ENCODE measurements at regions not wholly inside any gene's neighbourhood (a gene's known extent, or its start where the extent isn't known, plus 50 kb on each side); places are given as distances from the start of the nearest gene placed in this dataset.

- no peak overlapping the region for H3K4me3 ChIP-seq
- H3K9ac ChIP-seq (ENCODE audit: insufficient read length): no peak overlapping the region
- H3K36me3 ChIP-seq (ENCODE audit: insufficient read depth, low read length): no peaks in the 10 kb centered on the region
- no peak overlapping the region for H3K27ac ChIP-seq
- H3K9me3 ChIP-seq (ENCODE audit: low read depth, low read length): no peaks in the 10 kb centered on the region
- DNase-seq (ENCODE audit: low read depth, low spot score): no peak
- no peak for TF ChIP-seq POLR2AphosphoS5 (IDR thresholded peaks at IDR 0.05; ENCODE audit: borderline replicate concordance, low read depth, low read length)
- TF ChIP-seq FOXP2 (optimal IDR thresholded peaks at IDR 0.05; ENCODE audit: control extremely low read depth, extremely low read length, insufficient read depth): no peak
- TF ChIP-seq EZH2 (IDR thresholded peaks at IDR 0.05): no peak
These were observed 267.2 kb upstream of the SLC7A11 start for GRCh38 chr4:138509346-138509745.

- H3K36me3 ChIP-seq (ENCODE audit: insufficient read depth, low read length): no peaks in the 10 kb centered on the region
- H3K27ac ChIP-seq: no peak overlapping the region
- no peak for DNase-seq (ENCODE audit: low read depth, low spot score)
- TF ChIP-seq FOXP2 (optimal IDR thresholded peaks at IDR 0.05; ENCODE audit: control extremely low read depth, extremely low read length, insufficient read depth) (no peak), POLR2AphosphoS5 (IDR thresholded peaks at IDR 0.05; ENCODE audit: borderline replicate concordance, low read depth, low read length) (no peak), EZH2 (IDR thresholded peaks at IDR 0.05) (no peak)
- no peaks in the 10 kb centered on the region for H3K9me3 ChIP-seq (ENCODE audit: low read depth, low read length)
- no peak overlapping the region for H3K9ac ChIP-seq (ENCODE audit: insufficient read length)
- no peak overlapping the region for H3K4me3 ChIP-seq
These were observed 265.4 kb upstream of the SLC7A11 start for GRCh38 chr4:138507522-138507921.

- no peak overlapping the region for H3K27ac ChIP-seq
- no peaks in the 10 kb centered on the region for H3K36me3 ChIP-seq (ENCODE audit: insufficient read depth, low read length)
- no peaks in the 10 kb centered on the region for H3K9me3 ChIP-seq (ENCODE audit: low read depth, low read length)
- TF ChIP-seq EZH2 (IDR thresholded peaks at IDR 0.05) (no peak), POLR2AphosphoS5 (IDR thresholded peaks at IDR 0.05; ENCODE audit: borderline replicate concordance, low read depth, low read length) (no peak), FOXP2 (optimal IDR thresholded peaks at IDR 0.05; ENCODE audit: control extremely low read depth, extremely low read length, insufficient read depth) (no peak)
- H3K4me3 ChIP-seq: no peak overlapping the region
- DNase-seq (ENCODE audit: low read depth, low spot score): no peak
- no peak overlapping the region for H3K9ac ChIP-seq (ENCODE audit: insufficient read length)
These were observed 259.5 kb upstream of the SLC7A11 start for GRCh38 chr4:138501614-138502013.

- TF ChIP-seq POLR2AphosphoS5 (IDR thresholded peaks at IDR 0.05; ENCODE audit: borderline replicate concordance, low read depth, low read length): no peak
- TF ChIP-seq EZH2 (IDR thresholded peaks at IDR 0.05): no peak
- TF ChIP-seq FOXP2 (optimal IDR thresholded peaks at IDR 0.05; ENCODE audit: control extremely low read depth, extremely low read length, insufficient read depth): no peak
- Histone ChIP-seq H3K4me3 (no peak overlapping the region), H3K9me3 (ENCODE audit: low read depth, low read length) (no peaks in the 10 kb centered on the region), H3K27ac (no peak overlapping the region), H3K9ac (ENCODE audit: insufficient read length) (no peak overlapping the region), H3K36me3 (ENCODE audit: insufficient read depth, low read length) (no peaks in the 10 kb centered on the region)
- no peak for DNase-seq (ENCODE audit: low read depth, low spot score)
These were observed 258.7 kb upstream of the SLC7A11 start for GRCh38 chr4:138500869-138501268.

GRCh38 chr4:138499627-138500026 is 257.5 kb upstream of the SLC7A11 start:
- no peak overlapping the region for H3K27ac ChIP-seq
- TF ChIP-seq EZH2 (IDR thresholded peaks at IDR 0.05): no peak
- no peak for DNase-seq (ENCODE audit: low read depth, low spot score)
- no peaks in the 10 kb centered on the region for H3K9me3 ChIP-seq (ENCODE audit: low read depth, low read length)
- no peaks in the 10 kb centered on the region for H3K36me3 ChIP-seq (ENCODE audit: insufficient read depth, low read length)
- no peak overlapping the region for H3K9ac ChIP-seq (ENCODE audit: insufficient read length)
- no peak overlapping the region for H3K4me3 ChIP-seq

GRCh38 chr4:138494931-138495330 is 252.8 kb upstream of the SLC7A11 start:
- H3K36me3 ChIP-seq (ENCODE audit: insufficient read depth, low read length): no peaks in the 10 kb centered on the region
- TF ChIP-seq FOXP2 (optimal IDR thresholded peaks at IDR 0.05; ENCODE audit: control extremely low read depth, extremely low read length, insufficient read depth): no peak
- no peak for TF ChIP-seq POLR2AphosphoS5 (IDR thresholded peaks at IDR 0.05; ENCODE audit: borderline replicate concordance, low read depth, low read length)
- no peak for TF ChIP-seq EZH2 (IDR thresholded peaks at IDR 0.05)
- no peak overlapping the region for H3K9ac ChIP-seq (ENCODE audit: insufficient read length)
- DNase-seq (ENCODE audit: low read depth, low spot score): no peak
- no peak overlapping the region for H3K27ac ChIP-seq
- no peak overlapping the region for H3K4me3 ChIP-seq
- H3K9me3 ChIP-seq (ENCODE audit: low read depth, low read length): no peaks in the 10 kb centered on the region

- no peak overlapping the region for H3K9ac ChIP-seq (ENCODE audit: insufficient read length)
- no peaks in the 10 kb centered on the region for H3K36me3 ChIP-seq (ENCODE audit: insufficient read depth, low read length)
- no peak overlapping the region for H3K4me3 ChIP-seq
- TF ChIP-seq POLR2AphosphoS5 (IDR thresholded peaks at IDR 0.05; ENCODE audit: borderline replicate concordance, low read depth, low read length): no peak
- TF ChIP-seq FOXP2 (optimal IDR thresholded peaks at IDR 0.05; ENCODE audit: control extremely low read depth, extremely low read length, insufficient read depth): no peak
- TF ChIP-seq EZH2 (IDR thresholded peaks at IDR 0.05): no peak
- no peak for DNase-seq (ENCODE audit: low read depth, low spot score)
- H3K27ac ChIP-seq: no peak overlapping the region
- no peaks in the 10 kb centered on the region for H3K9me3 ChIP-seq (ENCODE audit: low read depth, low read length)
These were observed 252.0 kb upstream of the SLC7A11 start for GRCh38 chr4:138494116-138494515.

- no peak overlapping the region for H3K4me3 ChIP-seq
- no peak overlapping the region for H3K9ac ChIP-seq (ENCODE audit: insufficient read length)
- H3K27ac ChIP-seq: no peak overlapping the region
- TF ChIP-seq EZH2 (IDR thresholded peaks at IDR 0.05): no peak
- TF ChIP-seq FOXP2 (optimal IDR thresholded peaks at IDR 0.05; ENCODE audit: control extremely low read depth, extremely low read length, insufficient read depth): no peak
- no peak for TF ChIP-seq POLR2AphosphoS5 (IDR thresholded peaks at IDR 0.05; ENCODE audit: borderline replicate concordance, low read depth, low read length)
- H3K36me3 ChIP-seq (ENCODE audit: insufficient read depth, low read length): no peaks in the 10 kb centered on the region
- DNase-seq (ENCODE audit: low read depth, low spot score): no peak
- no peaks in the 10 kb centered on the region for H3K9me3 ChIP-seq (ENCODE audit: low read depth, low read length)
These were observed 250.0 kb upstream of the SLC7A11 start for GRCh38 chr4:138492176-138492575.

- Histone ChIP-seq H3K27ac (no peak overlapping the region), H3K9ac (ENCODE audit: insufficient read length) (no peak overlapping the region), H3K4me3 (no peak overlapping the region), H3K9me3 (ENCODE audit: low read depth, low read length) (no peaks in the 10 kb centered on the region), H3K36me3 (ENCODE audit: insufficient read depth, low read length) (no peaks in the 10 kb centered on the region)
- no peak for DNase-seq (ENCODE audit: low read depth, low spot score)
- TF ChIP-seq POLR2AphosphoS5 (IDR thresholded peaks at IDR 0.05; ENCODE audit: borderline replicate concordance, low read depth, low read length) (no peak), FOXP2 (optimal IDR thresholded peaks at IDR 0.05; ENCODE audit: control extremely low read depth, extremely low read length, insufficient read depth) (no peak), EZH2 (IDR thresholded peaks at IDR 0.05) (no peak)
These were observed 246.4 kb upstream of the SLC7A11 start for GRCh38 chr4:138488533-138488932.
